Body of pancreas (tissue), 4 donors: ENCODE measurements at regions not wholly inside any gene's neighbourhood (a gene's known extent, or its start where the extent isn't known, plus 50 kb on each side); places are given as distances from the start of the nearest gene placed in this dataset.

Source experiments
- CTCF ChIP-seq, 7 experiments: fragments of 450-650 bp in 4 of 7; fragments of 200-600 bp in 3 of 7; sonication (generic) in 3 of 7; IDR thresholded peaks; one replicate each; pipeline ENCODE4 v1.5.1; 2016 to 2019; ENCODE audit warnings: antibody characterized with exemption in 7 of 7
- POLR2A ChIP-seq, 3 donors: fragments of 450-650 bp; IDR thresholded peaks; one replicate each; pipeline ENCODE4 v1.6.1; 2016; ENCODE audit warnings: antibody characterized with exemption in 3 of 3, mild to moderate bottlenecking in 2 of 3

- TF ChIP-seq CTCF (IDR thresholded peaks at IDR 0.05) (no peak), POLR2A (IDR thresholded peaks at IDR 0.05) (no peak)
These were observed 366.7 kb upstream of the ZFHX3 start for GRCh38 chr16:73414638-73415037.
